Hepatocyte (in vitro differentiated cells): ENCODE measurements at regions not wholly inside any gene's neighbourhood (a gene's known extent, or its start where the extent isn't known, plus 50 kb on each side); places are given as distances from the start of the nearest gene placed in this dataset.

Experiments
- DNase-seq: peaks from one replicate; pipeline ENCODE4 v3.0.0-alpha.2; 2016; ENCODE audit warnings: low spot score
- H2AFZ ChIP-seq: fragments of 200-600 bp; sonication (generic); 2 replicates; pipeline ENCODE4 v1.6.0; 2016; ENCODE audit warnings: antibody characterized with exemption, mild to moderate bottlenecking
- H3K27ac ChIP-seq: fragments of 200-600 bp; sonication (generic); 2 replicates; pipeline ENCODE4 v1.5.1; 2016; ENCODE audit warnings: mild to moderate bottlenecking
- H3K27me3 ChIP-seq: fragments of 200-600 bp; sonication (generic); 2 replicates; pipeline ENCODE4 v1.6.1; 2016
- H3K36me3 ChIP-seq: fragments of 200-600 bp; sonication (generic); replicated peaks from 2 replicates; pipeline ENCODE4 v1.5.1; 2016; ENCODE audit warnings: low read depth; ENCODE audit not compliant: insufficient read depth
- H3K4me1 ChIP-seq: fragments of 200-600 bp; sonication (generic); 2 replicates; pipeline ENCODE4 v1.5.1; 2016; ENCODE audit warnings: mild to moderate bottlenecking, moderate library complexity; ENCODE audit not compliant: insufficient read depth
- H3K4me2 ChIP-seq: fragments of 200-600 bp; sonication (generic); 2 replicates; pipeline ENCODE4 v1.6.0; 2016
- H3K4me3 ChIP-seq: fragments of 200-600 bp; sonication (generic); 2 replicates; pipeline ENCODE4 v1.5.1; 2016; ENCODE audit warnings: mild to moderate bottlenecking
- H3K79me2 ChIP-seq: fragments of 200-600 bp; sonication (generic); 2 replicates; pipeline ENCODE4 v1.6.0; 2017; ENCODE audit warnings: mild to moderate bottlenecking
- H3K9me2 ChIP-seq: fragments of 200-600 bp; sonication (generic); replicated peaks from 2 replicates; pipeline ENCODE4 v1.6.0; 2017; ENCODE audit warnings: mild to moderate bottlenecking; ENCODE audit not compliant: insufficient read depth
- H3K9me3 ChIP-seq: fragments of 200-600 bp; sonication (generic); 2 replicates; pipeline ENCODE4 v1.5.1; 2016; ENCODE audit warnings: low read depth, mild to moderate bottlenecking
- H4K20me1 ChIP-seq: fragments of 200-600 bp; sonication (generic); 2 replicates; pipeline ENCODE4 v1.6.0; 2016; ENCODE audit warnings: mild to moderate bottlenecking; ENCODE audit not compliant: insufficient read depth, poor library complexity, severe bottlenecking
- CTCF ChIP-seq: fragments of 200-600 bp; sonication (generic); IDR thresholded peaks from 2 replicates; pipeline ENCODE4 v1.5.1; 2016; ENCODE audit warnings: antibody characterized with exemption, mild to moderate bottlenecking; ENCODE audit not compliant: poor library complexity
- EZH2 ChIP-seq: fragments of 200-600 bp; sonication (generic); IDR thresholded peaks from 2 replicates; pipeline ENCODE4 v1.6.1; 2016; ENCODE audit warnings: antibody characterized with exemption, mild to moderate bottlenecking, borderline replicate concordance
- EZH2phosphoT487 ChIP-seq: fragments of 200-600 bp; sonication (generic); IDR thresholded peaks from one replicate; pipeline ENCODE4 v1.6.1; 2018; ENCODE audit warnings: antibody characterized with exemption, mild to moderate bottlenecking, low read depth, moderate library complexity; ENCODE audit not compliant: unreplicated experiment, severe bottlenecking
- WGBS: methylation state at CpG from one replicate; pipeline ENCODE4 v1.1.6; 2016; ENCODE audit warnings: low lambda C conversion rate; ENCODE audit errors: missing lambda C conversion rate; 5-methylcytosine and 5-hydroxymethylcytosine counted together

- Histone ChIP-seq H3K4me1 (no peaks in the 10 kb centered on the region), H2AFZ (no peak overlapping the region), H3K79me2 (no peaks in the 10 kb centered on the region), H3K9me2 (no peaks in the 10 kb centered on the region), H3K27me3 (no peaks in the 10 kb centered on the region), H3K9me3 (no peaks in the 10 kb centered on the region), H3K27ac (no peak overlapping the region), H3K4me2 (no peak overlapping the region), H3K4me3 (no peak overlapping the region), H3K36me3 (no peaks in the 10 kb centered on the region), H4K20me1 (no peaks in the 10 kb centered on the region)
- WGBS: 71% methylated on average over 5 of the region's 5 CpGs
- no peak for DNase-seq
- TF ChIP-seq EZH2 (no peak), EZH2phosphoT487 (no peak), CTCF (no peak)
These were observed 344.2 kb downstream of the LRIG3 start for GRCh38 chr12:58576081-58576480.

- H3K4me2 ChIP-seq: no peak overlapping the region
- H3K9me2 ChIP-seq: no peaks in the 10 kb centered on the region
- WGBS: 85% methylated on average over 5 of the region's 5 CpGs
- no peaks in the 10 kb centered on the region for H3K4me1 ChIP-seq
- TF ChIP-seq CTCF: no peak
- no peak for TF ChIP-seq EZH2phosphoT487
- no peak for TF ChIP-seq EZH2
- no peaks in the 10 kb centered on the region for H3K79me2 ChIP-seq
- H3K27ac ChIP-seq: no peak overlapping the region
- H4K20me1 ChIP-seq: no peaks in the 10 kb centered on the region
- DNase-seq: no peak
- H3K9me3 ChIP-seq: no peaks in the 10 kb centered on the region
- no peak overlapping the region for H2AFZ ChIP-seq
- no peaks in the 10 kb centered on the region for H3K36me3 ChIP-seq
- no peak overlapping the region for H3K4me3 ChIP-seq
- H3K27me3 ChIP-seq: no peaks in the 10 kb centered on the region
These were observed 343.4 kb downstream of the LRIG3 start for GRCh38 chr12:58576916-58577315.

GRCh38 chr12:58580095-58580494, 340.2 kb downstream of the LRIG3 start:
- H3K9me3 ChIP-seq: no peaks in the 10 kb centered on the region
- H3K36me3 ChIP-seq: no peaks in the 10 kb centered on the region
- no peak for DNase-seq
- TF ChIP-seq EZH2 (no peak), CTCF (no peak), EZH2phosphoT487 (no peak)
- no peak overlapping the region for H3K4me2 ChIP-seq
- no peaks in the 10 kb centered on the region for H4K20me1 ChIP-seq
- H2AFZ ChIP-seq: no peak overlapping the region
- H3K9me2 ChIP-seq: no peaks in the 10 kb centered on the region
- no peak overlapping the region for H3K4me3 ChIP-seq
- 94% methylated on average over 3 of the region's 3 CpGs for WGBS
- H3K27me3 ChIP-seq: no peaks in the 10 kb centered on the region
- H3K27ac ChIP-seq: no peak overlapping the region
- no peaks in the 10 kb centered on the region for H3K4me1 ChIP-seq
- no peaks in the 10 kb centered on the region for H3K79me2 ChIP-seq

DNA sequence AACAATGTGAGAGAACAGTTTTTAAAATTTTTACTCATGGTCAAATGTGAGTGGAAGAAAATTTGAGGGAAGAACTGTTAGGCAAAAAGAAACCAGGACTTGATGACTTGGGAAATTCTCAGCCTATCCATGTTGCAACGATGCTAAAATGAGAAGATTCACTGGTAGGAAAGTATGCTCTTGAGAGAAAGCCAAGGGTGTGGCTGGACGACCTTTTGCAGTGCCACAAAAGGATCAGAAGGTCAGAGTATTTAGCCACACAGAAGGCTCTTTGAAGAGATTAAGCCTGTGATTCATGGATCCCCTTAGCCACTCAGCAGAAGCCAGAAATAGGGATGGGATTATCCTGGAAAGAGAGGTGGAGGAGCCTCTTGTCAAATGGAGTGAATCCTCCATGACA, 336.8 kb downstream of the LRIG3 start:
- H3K4me2 ChIP-seq: no peak overlapping the region
- no peak overlapping the region for H3K4me3 ChIP-seq
- TF ChIP-seq EZH2 (no peak), CTCF (no peak), EZH2phosphoT487 (no peak)
- no peaks in the 10 kb centered on the region for H3K36me3 ChIP-seq
- 58% methylated on average over 2 of the region's 2 CpGs for WGBS
- no peaks in the 10 kb centered on the region for H3K4me1 ChIP-seq
- no peaks in the 10 kb centered on the region for H4K20me1 ChIP-seq
- no peak overlapping the region for H3K27ac ChIP-seq
- no peaks in the 10 kb centered on the region for H3K9me2 ChIP-seq
- no peaks in the 10 kb centered on the region for H3K79me2 ChIP-seq
- no peaks in the 10 kb centered on the region for H3K27me3 ChIP-seq
- H3K9me3 ChIP-seq: no peaks in the 10 kb centered on the region
- DNase-seq: no peak
- no peak overlapping the region for H2AFZ ChIP-seq
